T-cell (primary cell): ENCODE measurements at regions not wholly inside any gene's neighbourhood (a gene's known extent, or its start where the extent isn't known, plus 50 kb on each side); places are given as distances from the start of the nearest gene placed in this dataset.

Experiments used
- ATAC-seq, 4 experiments: fragments of 200-7000 bp in 3 of 4; fragments of 150-1000 bp in 1 of 4; cut with Tn5 transposase; replicated peaks in 1 of 4; 1 replicate in 3 of 4; 2 replicates in 1 of 4; pipeline ENCODE4 v1.10.0; 2021; ENCODE audit warnings: moderate library complexity in 3 of 4, mild to moderate bottlenecking in 2 of 4, moderate number of reproducible peaks in 1 of 4
- CTCF ChIA-PET, 2 donors: fragments of 300-600 bp; sonication (Branson Sonifier 250); formaldehyde crosslinking; loops; one replicate each; lab custom pipeline; 2022; ENCODE audit warnings: antibody characterized with exemption in 2 of 2; lab: Charles Lee
- POLR2A ChIA-PET, 2 donors: fragments of 300-600 bp; sonication (Branson Sonifier 250); formaldehyde crosslinking; loops; one replicate each; lab custom pipeline; 2022; ENCODE audit warnings: antibody characterized with exemption in 2 of 2; lab: Charles Lee
- DNase-seq, 35 experiments: peaks; one replicate each; pipeline versions ENCODE4 v3.0.0 to v3.0.0-alpha.2; 2013 to 2023
- H3K27ac ChIP-seq: one replicate; pipeline ENCODE4 v1.5.1; 2013; ENCODE audit warnings: low read length
- H3K27me3 ChIP-seq, 2 experiments: replicated peaks in 1 of 2; 1 replicate in 1 of 2; 2 replicates in 1 of 2; pipeline versions ENCODE4 v1.6.1 to v1.7.0; 2013; ENCODE audit warnings: low read length in 1 of 2, mixed read lengths in 1 of 2; ENCODE audit not compliant: control insufficient read depth in 2 of 2, insufficient read depth in 2 of 2; ENCODE audit errors: extremely low read depth in 1 of 2
- H3K36me3 ChIP-seq, 2 donors: 1 replicate in 1 of 2; 2 replicates in 1 of 2; pipeline versions ENCODE4 v1.6.1 to v1.7.0; 2013; ENCODE audit warnings: low read length in 1 of 2; ENCODE audit not compliant: control insufficient read depth in 2 of 2, insufficient read depth in 1 of 2; ENCODE audit errors: extremely low read depth in 1 of 2
- H3K4me1 ChIP-seq, 2 experiments: 1 replicate in 1 of 2; 2 replicates in 1 of 2; pipeline versions ENCODE4 v1.6.1 to v1.7.0; 2013; ENCODE audit warnings: low read length in 2 of 2, mixed read lengths in 1 of 2; ENCODE audit not compliant: insufficient read depth in 2 of 2, control insufficient read depth in 1 of 2; ENCODE audit errors: extremely low read depth in 1 of 2
- H3K4me3 ChIP-seq, 2 donors: 1 replicate in 1 of 2; 2 replicates in 1 of 2; pipeline versions ENCODE4 v1.5.1 to v1.7.0; 2013; ENCODE audit warnings: mild to moderate bottlenecking in 2 of 2, low read length in 1 of 2, moderate library complexity in 1 of 2; ENCODE audit not compliant: control insufficient read depth in 1 of 2; ENCODE audit errors: extremely low read depth in 1 of 2
- H3K9me3 ChIP-seq: 2 replicates; pipeline ENCODE4 v1.7.0; 2013
- H3K27ac Mint-ChIP-seq, 2 donors: one replicate each; pipeline ENCODE4 v1.8.0; 2020 to 2021; ENCODE audit warnings: mild to moderate bottlenecking in 2 of 2, mixed read lengths in 2 of 2
- H3K27me3 Mint-ChIP-seq, 2 donors: one replicate each; pipeline ENCODE4 v1.8.0; 2021 to 2022; ENCODE audit warnings: mixed read lengths in 2 of 2
- H3K36me3 Mint-ChIP-seq: one replicate; pipeline ENCODE4 v1.8.0; 2021; ENCODE audit warnings: mixed read lengths
- H3K4me1 Mint-ChIP-seq, 3 donors: one replicate each; pipeline ENCODE4 v1.8.0; 2020 to 2022; ENCODE audit warnings: mixed read lengths in 3 of 3, mild to moderate bottlenecking in 1 of 3
- H3K4me3 Mint-ChIP-seq, 3 donors: one replicate each; pipeline ENCODE4 v1.8.0; 2020 to 2022; ENCODE audit warnings: mild to moderate bottlenecking in 3 of 3, mixed read lengths in 3 of 3, moderate library complexity in 3 of 3
- H3K9me3 Mint-ChIP-seq, 3 donors: one replicate each; pipeline ENCODE4 v1.8.0; 2020 to 2022; ENCODE audit warnings: mixed read lengths in 3 of 3
- WGBS: methylation state at CpG from one replicate; pipeline ENCODE4 v1.1.5; 2013; ENCODE audit warnings: missing lambda C conversion rate; ENCODE audit not compliant: insufficient coverage; 5-methylcytosine and 5-hydroxymethylcytosine counted together

- H3K27ac Mint-ChIP-seq: no peak overlapping the region
- H3K9me3 ChIP-seq: no peaks in the 10 kb centered on the region
- no peaks in the 10 kb centered on the region for H3K27me3 ChIP-seq
- no peaks in the 10 kb centered on the region for H3K36me3 Mint-ChIP-seq
- no peaks in the 10 kb centered on the region for H3K27me3 Mint-ChIP-seq
- DNase-seq: no peak
- H3K27ac ChIP-seq: no peak overlapping the region
- H3K4me1 ChIP-seq: no peaks in the 10 kb centered on the region
- ATAC-seq: no peak
- H3K36me3 ChIP-seq: no peaks in the 10 kb centered on the region
- H3K4me3 Mint-ChIP-seq: no peak overlapping the region
- WGBS: no CpG with 5 or more reads among the region's 1 CpG
- H3K4me1 Mint-ChIP-seq: no peaks in the 10 kb centered on the region
- POLR2A ChIA-PET: no interaction called here
- H3K4me3 ChIP-seq: no peak overlapping the region
- CTCF ChIA-PET: no interaction called here
- H3K9me3 Mint-ChIP-seq: peaks cover 5 to 6% (median 5%) of the 10 kb centered on the region in 3 donors
Observed at GRCh38 chr4:116862592-116862991, 222.8 kb downstream of the TRAM1L1 start.

GRCh38 chr4:116860891-116861290 lies 224.5 kb downstream of the TRAM1L1 start:
- CTCF ChIA-PET: no interaction called here
- Histone ChIP-seq H3K4me3 (no peak overlapping the region), H3K27ac (no peak overlapping the region), H3K27me3 (no peaks in the 10 kb centered on the region), H3K4me1 (no peaks in the 10 kb centered on the region), H3K36me3 (no peaks in the 10 kb centered on the region), H3K9me3 (no peaks in the 10 kb centered on the region)
- no peaks in the 10 kb centered on the region for H3K36me3 Mint-ChIP-seq
- no peaks in the 10 kb centered on the region for H3K27me3 Mint-ChIP-seq
- no peaks in the 10 kb centered on the region for H3K4me1 Mint-ChIP-seq
- ATAC-seq (no peak), DNase-seq (no peak)
- POLR2A ChIA-PET: no interaction called here
- no peak overlapping the region for H3K4me3 Mint-ChIP-seq
- peaks cover 0 to 6% (median 5%) of the 10 kb centered on the region in 3 donors for H3K9me3 Mint-ChIP-seq
- no CpG with 5 or more reads among the region's 1 CpG for WGBS
- no peak overlapping the region for H3K27ac Mint-ChIP-seq

GRCh38 chr4:116849620-116850019 lies 235.8 kb downstream of the TRAM1L1 start:
- Histone ChIP-seq H3K4me1 (no peaks in the 10 kb centered on the region), H3K27me3 (no peaks in the 10 kb centered on the region), H3K36me3 (no peaks in the 10 kb centered on the region), H3K9me3 (no peaks in the 10 kb centered on the region), H3K27ac (no peak overlapping the region), H3K4me3 (no peak overlapping the region)
- POLR2A ChIA-PET: no interaction called here
- Mint-ChIP-seq H3K4me1 (no peaks in the 10 kb centered on the region), H3K36me3 (no peaks in the 10 kb centered on the region), H3K27me3 (no peaks in the 10 kb centered on the region), H3K4me3 (no peak overlapping the region), H3K9me3 (peaks cover 5 to 23% (median 16%) of the 10 kb centered on the region in 3 donors), H3K27ac (no peak overlapping the region)
- no peak for ATAC-seq
- DNase-seq: no peak
- CTCF ChIA-PET: no interaction called here

GRCh38 chr4:116847616-116848015 lies 237.8 kb downstream of the TRAM1L1 start:
- Histone ChIP-seq H3K4me1 (no peaks in the 10 kb centered on the region), H3K36me3 (no peaks in the 10 kb centered on the region), H3K4me3 (no peak overlapping the region), H3K9me3 (no peaks in the 10 kb centered on the region), H3K27ac (no peak overlapping the region), H3K27me3 (no peaks in the 10 kb centered on the region)
- no peak for DNase-seq
- POLR2A ChIA-PET: no interaction called here
- H3K4me3 Mint-ChIP-seq: no peak overlapping the region
- H3K27ac Mint-ChIP-seq: no peak overlapping the region
- WGBS: no CpG with 5 or more reads among the region's 2 CpGs
- no peaks in the 10 kb centered on the region for H3K4me1 Mint-ChIP-seq
- H3K36me3 Mint-ChIP-seq: no peaks in the 10 kb centered on the region
- H3K9me3 Mint-ChIP-seq: peaks cover 7 to 23% (median 11%) of the 10 kb centered on the region in 3 donors
- ATAC-seq: no peak
- CTCF ChIA-PET: no interaction called here
- no peaks in the 10 kb centered on the region for H3K27me3 Mint-ChIP-seq

- Histone ChIP-seq H3K4me3 (no peak overlapping the region), H3K4me1 (no peaks in the 10 kb centered on the region), H3K9me3 (no peaks in the 10 kb centered on the region), H3K27me3 (no peaks in the 10 kb centered on the region), H3K27ac (no peak overlapping the region), H3K36me3 (no peaks in the 10 kb centered on the region)
- ChIA-PET CTCF (no interaction called here), POLR2A (no interaction called here)
- no peak for DNase-seq
- H3K27me3 Mint-ChIP-seq: no peaks in the 10 kb centered on the region
- H3K4me3 Mint-ChIP-seq: no peak overlapping the region
- H3K36me3 Mint-ChIP-seq: no peaks in the 10 kb centered on the region
- H3K27ac Mint-ChIP-seq: no peak overlapping the region
- no peaks in the 10 kb centered on the region for H3K4me1 Mint-ChIP-seq
- peaks cover 0 to 8% (median 4%) of the 10 kb centered on the region in 3 donors for H3K9me3 Mint-ChIP-seq
- WGBS: 79% methylated on average over 2 of the region's 5 CpGs
- ATAC-seq: no peak
Observed at GRCh38 chr4:116839826-116840225, 245.6 kb downstream of the TRAM1L1 start.

GRCh38 chr4:116838609-116839008 lies 246.8 kb downstream of the TRAM1L1 start:
- no peaks in the 10 kb centered on the region for H3K36me3 ChIP-seq
- ChIA-PET POLR2A (no interaction called here), CTCF (no interaction called here)
- H3K4me1 Mint-ChIP-seq: no peaks in the 10 kb centered on the region
- no peaks in the 10 kb centered on the region for H3K9me3 ChIP-seq
- no peaks in the 10 kb centered on the region for H3K36me3 Mint-ChIP-seq
- no peak for ATAC-seq
- H3K4me3 ChIP-seq: no peak overlapping the region
- H3K27me3 ChIP-seq: no peaks in the 10 kb centered on the region
- no peak overlapping the region for H3K27ac Mint-ChIP-seq
- H3K9me3 Mint-ChIP-seq: peaks cover 4 to 8% (median 7%) of the 10 kb centered on the region in 3 donors
- no peak overlapping the region for H3K4me3 Mint-ChIP-seq
- H3K4me1 ChIP-seq: no peaks in the 10 kb centered on the region
- no peaks in the 10 kb centered on the region for H3K27me3 Mint-ChIP-seq
- no peak for DNase-seq
- no CpG with 5 or more reads among the region's 4 CpGs for WGBS
- H3K27ac ChIP-seq: no peak overlapping the region

- H3K9me3 Mint-ChIP-seq: peaks cover 13 to 24% (median 20%) of the 10 kb centered on the region in 3 donors
- Histone ChIP-seq H3K27me3 (no peaks in the 10 kb centered on the region), H3K36me3 (no peaks in the 10 kb centered on the region), H3K9me3 (no peaks in the 10 kb centered on the region), H3K4me1 (no peaks in the 10 kb centered on the region), H3K4me3 (no peak overlapping the region), H3K27ac (no peak overlapping the region)
- ATAC-seq: no peak
- no peaks in the 10 kb centered on the region for H3K27me3 Mint-ChIP-seq
- WGBS: 67% methylated on average over 1 of the region's 5 CpGs
- no peak overlapping the region for H3K27ac Mint-ChIP-seq
- H3K36me3 Mint-ChIP-seq: no peaks in the 10 kb centered on the region
- CTCF ChIA-PET: no interaction called here
- H3K4me3 Mint-ChIP-seq: no peak overlapping the region
- POLR2A ChIA-PET: interaction anchor here in 1 of 2 donors (0.6 kb wide), 1 partner anchor 1926 kb away, joined by 4 read pairs; no protein-coding TSS in a partner anchor
- DNase-seq: no peak
- no peaks in the 10 kb centered on the region for H3K4me1 Mint-ChIP-seq
Observed at GRCh38 chr4:116829187-116829586, 256.2 kb downstream of the TRAM1L1 start.
